ENCODE measurements at regions not wholly inside any gene's neighbourhood (a gene's known extent, or its start where the extent isn't known, plus 50 kb on each side); places are given as distances from the start of the nearest gene placed in this dataset.

DNA sequence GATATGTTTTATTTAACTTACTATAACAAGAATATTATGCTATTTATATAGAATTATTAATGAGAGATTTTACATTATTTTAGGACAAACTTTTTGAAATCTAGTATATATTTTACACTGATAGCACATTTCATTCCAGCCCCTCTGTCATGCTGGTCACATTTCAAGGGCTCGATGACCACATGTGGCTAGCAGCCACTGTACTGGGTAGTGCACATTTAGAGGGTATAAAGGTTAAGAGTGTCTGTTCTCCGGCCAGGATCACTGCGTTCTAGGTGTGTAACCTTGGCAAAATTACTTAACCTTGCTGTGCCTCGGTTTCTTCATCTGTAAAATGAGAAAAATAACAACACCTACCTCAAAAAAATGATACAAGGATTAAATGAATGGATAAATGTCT lies 87.2 kb upstream of the TNP1 start:
- no peak overlapping the region for H3K27ac ChIP-seq
- TF ChIP-seq, protein P1, sequence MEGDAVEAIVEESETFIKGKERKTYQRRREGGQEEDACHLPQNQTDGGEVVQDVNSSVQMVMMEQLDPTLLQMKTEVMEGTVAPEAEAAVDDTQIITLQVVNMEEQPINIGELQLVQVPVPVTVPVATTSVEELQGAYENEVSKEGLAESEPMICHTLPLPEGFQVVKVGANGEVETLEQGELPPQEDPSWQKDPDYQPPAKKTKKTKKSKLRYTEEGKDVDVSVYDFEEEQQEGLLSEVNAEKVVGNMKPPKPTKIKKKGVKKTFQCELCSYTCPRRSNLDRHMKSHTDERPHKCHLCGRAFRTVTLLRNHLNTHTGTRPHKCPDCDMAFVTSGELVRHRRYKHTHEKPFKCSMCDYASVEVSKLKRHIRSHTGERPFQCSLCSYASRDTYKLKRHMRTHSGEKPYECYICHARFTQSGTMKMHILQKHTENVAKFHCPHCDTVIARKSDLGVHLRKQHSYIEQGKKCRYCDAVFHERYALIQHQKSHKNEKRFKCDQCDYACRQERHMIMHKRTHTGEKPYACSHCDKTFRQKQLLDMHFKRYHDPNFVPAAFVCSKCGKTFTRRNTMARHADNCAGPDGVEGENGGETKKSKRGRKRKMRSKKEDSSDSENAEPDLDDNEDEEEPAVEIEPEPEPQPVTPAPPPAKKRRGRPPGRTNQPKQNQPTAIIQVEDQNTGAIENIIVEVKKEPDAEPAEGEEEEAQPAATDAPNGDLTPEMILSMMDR (IDR thresholded peaks at IDR 0.05) = no peak

DNA sequence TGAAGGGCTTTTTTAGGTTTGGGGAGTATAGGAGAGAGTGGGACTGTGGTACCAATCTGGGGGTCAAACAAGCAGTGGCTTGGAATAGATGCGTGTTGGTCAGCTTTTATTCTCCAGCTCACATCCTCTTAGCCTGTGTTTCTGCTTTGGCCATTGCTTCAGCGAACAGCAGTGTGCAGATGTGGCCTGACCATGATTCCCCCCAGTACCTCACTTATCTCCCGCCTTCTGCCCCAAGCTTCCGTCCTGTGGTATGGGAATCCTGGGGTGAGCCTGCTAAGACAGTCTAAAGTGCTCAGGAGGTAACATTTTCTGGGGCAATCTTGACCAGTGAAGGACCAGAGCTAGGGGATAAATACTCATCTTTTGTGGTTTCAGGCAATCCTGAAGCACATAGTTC lies 84.9 kb upstream of the TNP1 start:
- no peak for TF ChIP-seq ZFX (IDR thresholded peaks at IDR 0.05; ENCODE audit: borderline replicate concordance)
- TF ChIP-seq, protein P1 (IDR thresholded peaks at IDR 0.05) = no peak
- H3K27ac ChIP-seq = no peak overlapping the region

DNA sequence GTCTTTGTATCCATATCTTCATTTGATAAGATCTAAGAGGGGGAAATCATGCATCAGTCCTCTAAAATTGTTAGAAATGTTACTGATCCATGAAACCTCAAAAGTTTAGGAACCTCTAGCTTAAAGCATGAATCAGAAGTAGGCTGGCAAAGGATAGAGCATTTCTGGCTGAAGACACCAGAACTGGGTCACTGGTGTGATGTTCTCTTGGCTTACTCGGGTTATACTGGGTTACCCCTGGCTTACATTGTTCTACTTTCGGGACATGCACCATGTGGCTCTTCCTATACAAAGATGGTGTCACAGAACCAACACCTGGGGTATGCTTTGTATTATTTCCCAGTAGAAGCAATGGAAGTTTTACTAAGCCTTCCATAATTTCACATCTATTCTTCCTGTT lies 83.2 kb upstream of the TNP1 start:
- no peak for TF ChIP-seq ZFX (IDR thresholded peaks at IDR 0.05; ENCODE audit: borderline replicate concordance)
- TF ChIP-seq, protein P1 (IDR thresholded peaks at IDR 0.05) = no peak
- H3K27ac ChIP-seq = no peak overlapping the region

DNA sequence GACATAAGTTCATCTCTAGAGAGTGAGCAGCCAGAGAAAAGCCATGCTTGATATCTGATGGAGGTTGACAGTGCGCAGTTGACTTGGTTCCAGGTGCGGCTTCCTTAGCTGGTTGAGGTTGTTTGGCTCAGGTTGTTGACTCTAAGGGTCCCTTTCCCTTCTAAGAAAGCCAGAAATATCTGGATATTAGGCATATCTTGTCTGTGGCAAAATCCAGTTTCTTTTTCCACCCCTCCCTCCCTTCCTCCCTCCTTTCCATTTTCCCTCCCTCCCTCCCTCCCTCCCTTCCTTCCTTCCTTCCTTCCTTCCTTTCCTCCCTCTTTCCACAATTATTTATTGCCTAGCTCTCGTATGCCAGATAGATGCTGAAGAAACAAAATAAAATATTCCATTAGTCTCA lies 82.6 kb upstream of the TNP1 start:
- H3K27ac ChIP-seq = no peak overlapping the region
- TF ChIP-seq, protein P1 (IDR thresholded peaks at IDR 0.05) = no peak
- no peak for TF ChIP-seq ZFX (IDR thresholded peaks at IDR 0.05; ENCODE audit: borderline replicate concordance)

DNA sequence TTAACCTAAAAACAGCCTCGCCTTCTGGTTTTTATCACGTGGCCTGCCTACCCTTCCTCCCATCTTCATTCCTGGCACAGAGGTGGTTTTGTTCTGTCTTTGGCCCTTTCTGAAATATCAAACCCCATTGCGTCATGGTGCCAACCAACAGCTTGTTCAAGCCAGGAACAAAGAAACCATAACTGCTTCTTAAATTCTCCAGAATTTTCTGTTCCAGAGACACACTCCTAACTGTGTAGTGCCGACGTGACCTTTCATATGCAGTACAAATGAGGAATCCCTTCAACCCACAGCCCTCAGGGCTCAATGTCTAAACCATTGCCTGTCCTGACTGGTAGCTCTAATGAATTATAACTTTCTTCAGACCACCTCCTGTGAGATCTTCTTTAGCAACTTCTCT lies 82.2 kb upstream of the TNP1 start:
- H3K27ac ChIP-seq = no peak overlapping the region
- no peak for TF ChIP-seq ZFX (IDR thresholded peaks at IDR 0.05; ENCODE audit: borderline replicate concordance)
- TF ChIP-seq, protein P1 (IDR thresholded peaks at IDR 0.05) = no peak

DNA sequence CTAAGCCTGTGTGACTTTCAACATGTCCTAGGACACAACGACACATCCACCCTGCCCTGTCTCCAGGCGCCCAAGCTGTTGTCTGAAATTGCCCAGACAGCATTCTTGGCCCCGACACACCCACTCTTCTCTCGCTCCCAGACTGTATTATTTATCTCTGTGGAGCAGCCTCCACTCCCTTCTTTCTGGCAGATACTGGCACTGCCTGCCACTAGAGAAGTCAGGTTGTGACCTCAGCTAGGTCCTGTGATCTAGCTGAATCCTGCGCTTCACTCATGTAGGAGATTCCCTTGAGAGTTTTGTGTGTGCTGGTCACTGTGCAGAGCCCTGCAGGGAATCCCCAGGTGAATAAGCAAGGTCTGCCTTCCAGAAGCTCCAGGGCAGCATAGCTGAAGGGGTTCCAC lies 77.1 kb upstream of the TNP1 start:
- no peak for TF ChIP-seq ZFX (IDR thresholded peaks at IDR 0.05; ENCODE audit: borderline replicate concordance)
- TF ChIP-seq, protein P1 (IDR thresholded peaks at IDR 0.05) = no peak

DNA sequence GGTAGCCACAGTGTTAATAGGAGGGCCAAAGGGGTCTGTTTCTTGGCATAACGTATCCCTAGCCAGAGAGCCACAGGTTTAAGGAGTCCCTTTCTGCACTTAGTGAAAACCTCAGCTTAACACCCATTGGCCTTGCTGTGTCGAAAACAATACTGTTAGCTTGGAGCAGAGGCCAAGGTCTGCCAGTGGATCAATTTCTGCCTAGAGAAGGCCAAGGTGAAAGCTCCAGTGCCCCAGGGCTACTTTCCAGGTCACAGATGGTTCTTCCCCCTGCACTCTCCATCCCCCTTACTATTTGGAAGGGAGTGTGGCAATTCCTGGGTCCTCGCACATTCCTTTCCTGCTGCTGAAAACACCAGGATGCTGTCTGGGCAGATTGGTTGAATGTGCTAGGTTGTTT lies 74.8 kb upstream of the TNP1 start:
- H3K27ac ChIP-seq = no peak overlapping the region
- TF ChIP-seq ZFX (IDR thresholded peaks at IDR 0.05; ENCODE audit: borderline replicate concordance) = no peak

More for the DNA sequence above, 77.1 kb upstream of the TNP1 start:
- H3K27ac ChIP-seq = no peak overlapping the region

DNA sequence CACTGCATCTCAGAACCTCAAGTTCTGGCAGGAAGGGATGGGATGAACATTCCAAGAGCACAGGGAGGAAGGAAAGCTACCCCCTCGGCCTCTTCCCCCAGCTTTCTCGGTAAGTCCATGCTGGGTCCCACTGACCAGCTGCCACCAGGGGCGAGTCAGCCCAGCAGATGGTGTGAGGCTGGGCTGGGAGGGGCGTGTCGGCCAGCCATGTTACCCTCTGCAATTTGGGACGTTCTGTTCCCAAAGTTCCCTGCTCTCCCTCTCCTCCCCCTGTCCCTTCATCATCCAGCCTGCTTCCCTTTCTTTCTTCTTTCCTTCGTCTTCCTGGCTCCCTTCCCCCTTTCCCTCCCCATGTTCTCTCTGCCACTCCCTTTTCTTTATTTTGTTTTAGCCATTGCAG lies 74.3 kb upstream of the TNP1 start:
- no peak overlapping the region for H3K27ac ChIP-seq
- TF ChIP-seq ZFX (IDR thresholded peaks at IDR 0.05; ENCODE audit: borderline replicate concordance) = no peak
- TF ChIP-seq, protein P1 (IDR thresholded peaks at IDR 0.05) = no peak
